EL (cell line): ENCODE measurements at regions not wholly inside any gene's neighbourhood (a gene's known extent, or its start where the extent isn't known, plus 50 kb on each side); places are given as distances from the start of the nearest gene placed in this dataset.

Source experiments
- DNase-seq: peaks from one replicate; pipeline ENCODE4 v3.0.0-alpha.2; 2016

GRCh38 chr17:5635949-5636348 is 51.6 kb upstream of the NLRP1 start:
- DNase-seq: no peak

GRCh38 chr17:5638596-5638995 is 54.3 kb upstream of the NLRP1 start:
- DNase-seq: no peak

- no peak for DNase-seq
Observed at GRCh38 chr17:5640726-5641125, 56.4 kb upstream of the NLRP1 start.

- DNase-seq: no peak
Observed at GRCh38 chr17:5642752-5643151, 58.4 kb upstream of the NLRP1 start.

GRCh38 chr17:5644065-5644464 is 59.8 kb upstream of the NLRP1 start:
- no peak for DNase-seq

- no peak for DNase-seq
Observed at GRCh38 chr17:5651348-5651747, 67.0 kb upstream of the NLRP1 start.

GRCh38 chr17:5661491-5662125 is 77.3 kb upstream of the NLRP1 start:
- no peak for DNase-seq

GRCh38 chr17:5662409-5663085 is 78.2 kb upstream of the NLRP1 start:
- no peak for DNase-seq

- DNase-seq: no peak
Observed at GRCh38 chr17:5665164-5665563, 80.9 kb upstream of the NLRP1 start.

- no peak for DNase-seq
Observed at GRCh38 chr17:5667871-5668270, 83.6 kb upstream of the NLRP1 start.

GRCh38 chr17:5668557-5669138 is 84.3 kb upstream of the NLRP1 start:
- DNase-seq: no peak

GRCh38 chr17:5669191-5669590 is 84.9 kb upstream of the NLRP1 start:
- DNase-seq: no peak

GRCh38 chr17:5672141-5672540 is 87.8 kb upstream of the NLRP1 start:
- DNase-seq: no peak

GRCh38 chr17:5672815-5673430 is 88.6 kb upstream of the NLRP1 start:
- DNase-seq: no peak

- DNase-seq: no peak
Observed at GRCh38 chr17:5675625-5676421, 91.5 kb upstream of the NLRP1 start.

GRCh38 chr17:5677620-5678019 is 93.3 kb upstream of the NLRP1 start:
- DNase-seq: no peak

GRCh38 chr17:5678171-5678570 is 93.9 kb upstream of the NLRP1 start:
- no peak for DNase-seq

- no peak for DNase-seq
Observed at GRCh38 chr17:5680766-5681165, 96.5 kb upstream of the NLRP1 start.

- no peak for DNase-seq
Observed at GRCh38 chr17:5683241-5683640, 98.9 kb upstream of the NLRP1 start.

- no peak for DNase-seq
Observed at GRCh38 chr17:5686074-5686635, 101.8 kb upstream of the NLRP1 start.

GRCh38 chr17:5687646-5688045 is 103.3 kb upstream of the NLRP1 start:
- no peak for DNase-seq

GRCh38 chr17:5693821-5694220 is 109.5 kb upstream of the NLRP1 start:
- no peak for DNase-seq

- DNase-seq: peak; percentile 8
Observed at GRCh38 chr17:5694551-5694950, 110.2 kb upstream of the NLRP1 start.
